ENCODE measurements at regions not wholly inside any gene's neighbourhood (a gene's known extent, or its start where the extent isn't known, plus 50 kb on each side); places are given as distances from the start of the nearest gene placed in this dataset.

DNA sequence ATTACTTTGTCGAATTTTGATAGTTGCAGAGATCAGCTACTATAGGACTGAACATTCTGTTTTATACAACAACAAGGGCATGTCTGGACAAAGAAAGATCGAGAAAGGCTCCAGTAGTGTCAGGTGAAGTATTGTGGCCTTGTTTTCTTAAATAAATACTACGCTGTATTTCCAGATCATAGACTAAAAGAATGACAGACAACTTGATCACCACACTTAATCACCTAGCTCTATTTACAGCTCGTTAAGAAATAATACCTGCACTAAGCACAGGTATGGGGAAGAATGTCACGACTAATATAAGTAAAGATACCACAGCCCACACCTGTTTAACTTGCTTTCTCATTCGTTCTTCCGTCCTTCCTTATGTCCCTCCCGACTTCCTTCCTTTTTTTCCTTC, 269.2 kb downstream of the HGF start:
- H3K36me3 ChIP-seq (ENCODE audit: control insufficient read depth, insufficient read depth, low read length): no peaks in the 10 kb centered on the region
- TF ChIP-seq, protein P1, sequence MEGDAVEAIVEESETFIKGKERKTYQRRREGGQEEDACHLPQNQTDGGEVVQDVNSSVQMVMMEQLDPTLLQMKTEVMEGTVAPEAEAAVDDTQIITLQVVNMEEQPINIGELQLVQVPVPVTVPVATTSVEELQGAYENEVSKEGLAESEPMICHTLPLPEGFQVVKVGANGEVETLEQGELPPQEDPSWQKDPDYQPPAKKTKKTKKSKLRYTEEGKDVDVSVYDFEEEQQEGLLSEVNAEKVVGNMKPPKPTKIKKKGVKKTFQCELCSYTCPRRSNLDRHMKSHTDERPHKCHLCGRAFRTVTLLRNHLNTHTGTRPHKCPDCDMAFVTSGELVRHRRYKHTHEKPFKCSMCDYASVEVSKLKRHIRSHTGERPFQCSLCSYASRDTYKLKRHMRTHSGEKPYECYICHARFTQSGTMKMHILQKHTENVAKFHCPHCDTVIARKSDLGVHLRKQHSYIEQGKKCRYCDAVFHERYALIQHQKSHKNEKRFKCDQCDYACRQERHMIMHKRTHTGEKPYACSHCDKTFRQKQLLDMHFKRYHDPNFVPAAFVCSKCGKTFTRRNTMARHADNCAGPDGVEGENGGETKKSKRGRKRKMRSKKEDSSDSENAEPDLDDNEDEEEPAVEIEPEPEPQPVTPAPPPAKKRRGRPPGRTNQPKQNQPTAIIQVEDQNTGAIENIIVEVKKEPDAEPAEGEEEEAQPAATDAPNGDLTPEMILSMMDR (conservative IDR thresholded peaks at IDR 0.05 in 1 of 2, IDR thresholded peaks at IDR 0.05 in 1 of 2; ENCODE audit: low read depth in 1 of 2, low read length in 2 of 2): no peak
- no peak for TF ChIP-seq EZH2 (IDR thresholded peaks at IDR 0.05; ENCODE audit: low read length, missing control alignments)
- H3K9ac ChIP-seq (ENCODE audit: insufficient read depth, low read length): no peak overlapping the region
- H3K4me1 ChIP-seq (ENCODE audit: control insufficient read depth, extremely low read depth, insufficient read depth, low read length): peaks cover 5% of the 10 kb centered on the region
- H3K27ac ChIP-seq (ENCODE audit: insufficient read depth, low read length): no peak overlapping the region
- H2AFZ ChIP-seq (ENCODE audit: low read length): no peak overlapping the region
- no peaks in the 10 kb centered on the region for H3K9me3 ChIP-seq (ENCODE audit: control insufficient read depth, insufficient read depth, low read depth, low read length)
- no peaks in the 10 kb centered on the region for H3K27me3 ChIP-seq (ENCODE audit: control insufficient read depth, insufficient read depth, low read length)
- no peak overlapping the region for H3K4me3 ChIP-seq (replicated peaks in 1 of 4; ENCODE audit: control extremely low read depth in 1 of 4, insufficient read depth in 1 of 4, low read depth in 3 of 4, low read length in 4 of 4)
- DNase-seq (ENCODE audit: low read depth in 2 of 2): no peak
- no peaks in the 10 kb centered on the region for H4K20me1 ChIP-seq (ENCODE audit: control insufficient read depth, extremely low read depth, insufficient read depth, low read length)
- no peak overlapping the region for H3K4me2 ChIP-seq (ENCODE audit: extremely low read depth, insufficient read depth, low read length)
- no peaks in the 10 kb centered on the region for H3K79me2 ChIP-seq (ENCODE audit: control insufficient read depth, insufficient read depth, low read length)

DNA sequence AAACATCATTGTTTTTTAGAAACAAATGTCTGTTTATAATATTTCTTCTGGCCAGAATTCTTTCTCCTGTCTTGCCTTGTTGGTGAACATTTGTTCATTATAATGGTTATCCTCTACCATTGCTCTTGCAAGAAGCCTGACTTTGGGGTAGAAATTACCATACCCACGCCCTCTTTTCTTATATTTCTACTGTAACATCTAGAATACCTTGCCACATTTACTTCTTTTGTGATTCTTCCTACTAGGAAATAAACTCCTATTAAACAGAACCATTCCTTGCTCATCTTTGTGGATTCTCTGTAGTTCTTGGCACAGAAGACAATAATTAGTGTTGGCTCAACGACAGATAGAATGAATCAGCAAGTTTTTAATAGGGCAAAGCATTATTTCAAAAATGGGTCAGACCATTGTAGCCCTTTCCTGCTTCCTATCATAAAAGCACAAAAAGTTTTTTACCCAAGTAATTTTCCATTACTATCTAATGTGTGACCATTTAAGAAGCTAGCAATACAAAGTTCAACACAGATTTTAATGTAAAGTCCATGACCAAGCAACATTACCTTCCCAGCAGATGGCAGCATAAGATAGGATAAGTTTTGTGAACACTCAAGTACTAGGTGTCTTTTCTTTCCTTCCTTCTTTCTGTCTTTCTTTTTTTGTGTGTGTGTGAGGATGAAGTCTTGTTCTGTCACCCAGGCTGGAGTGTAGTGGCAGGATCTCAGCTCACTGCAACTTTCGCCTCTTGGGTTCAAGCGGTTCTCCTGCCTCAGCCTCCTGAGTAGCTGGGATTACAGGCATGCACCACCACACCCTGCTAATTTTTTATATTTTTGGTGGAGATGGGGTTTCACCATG, 270.4 kb downstream of the HGF start:
- Histone ChIP-seq H3K27ac (ENCODE audit: insufficient read depth, low read length) (peak overlapping the region; percentile 5), H3K4me2 (ENCODE audit: extremely low read depth, insufficient read depth, low read length) (no peak overlapping the region), H3K9ac (ENCODE audit: insufficient read depth, low read length) (no peak overlapping the region)

DNA sequence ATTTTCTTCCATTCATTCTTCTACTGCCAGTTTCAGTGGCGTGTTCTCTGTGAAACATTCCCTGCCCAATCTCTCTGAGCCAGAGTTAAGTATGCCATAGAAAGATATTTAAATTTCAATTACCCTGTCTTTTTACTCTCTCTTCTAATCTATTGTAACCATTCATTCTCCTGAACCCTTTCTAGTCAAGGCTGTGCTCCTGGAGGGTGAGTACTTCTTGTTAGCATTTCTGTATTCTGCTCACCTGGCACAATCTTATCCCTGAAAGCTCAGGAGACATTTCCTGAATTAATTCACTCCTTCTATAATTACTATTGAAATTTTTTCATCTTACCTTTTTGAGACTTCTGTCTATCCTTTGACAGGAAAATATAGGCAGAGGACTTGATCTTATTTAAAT, 271.7 kb downstream of the HGF start:
- Histone ChIP-seq H3K79me2 (ENCODE audit: control insufficient read depth, insufficient read depth, low read length) (no peaks in the 10 kb centered on the region), H3K27me3 (ENCODE audit: control insufficient read depth, insufficient read depth, low read length) (no peaks in the 10 kb centered on the region), H3K9ac (ENCODE audit: insufficient read depth, low read length) (no peak overlapping the region), H2AFZ (ENCODE audit: low read length) (no peak overlapping the region), H3K4me2 (ENCODE audit: extremely low read depth, insufficient read depth, low read length) (no peak overlapping the region), H3K9me3 (ENCODE audit: control insufficient read depth, insufficient read depth, low read depth, low read length) (no peaks in the 10 kb centered on the region), H3K27ac (ENCODE audit: insufficient read depth, low read length) (no peak overlapping the region), H4K20me1 (ENCODE audit: control insufficient read depth, extremely low read depth, insufficient read depth, low read length) (no peaks in the 10 kb centered on the region), H3K4me3 (replicated peaks in 1 of 4; ENCODE audit: control extremely low read depth in 1 of 4, insufficient read depth in 1 of 4, low read depth in 3 of 4, low read length in 4 of 4) (no peak overlapping the region), H3K36me3 (ENCODE audit: control insufficient read depth, insufficient read depth, low read length) (no peaks in the 10 kb centered on the region), H3K4me1 (ENCODE audit: control insufficient read depth, extremely low read depth, insufficient read depth, low read length) (peaks cover 5% of the 10 kb centered on the region)
- no peak for DNase-seq (ENCODE audit: low read depth in 2 of 2)
- no peak for TF ChIP-seq EZH2 (IDR thresholded peaks at IDR 0.05; ENCODE audit: low read length, missing control alignments)
- TF ChIP-seq, protein P1 (conservative IDR thresholded peaks at IDR 0.05 in 1 of 2, IDR thresholded peaks at IDR 0.05 in 1 of 2; ENCODE audit: low read depth in 1 of 2, low read length in 2 of 2): no peak

More for the DNA sequence above, 270.4 kb downstream of the HGF start:
- Histone ChIP-seq H4K20me1 (ENCODE audit: control insufficient read depth, extremely low read depth, insufficient read depth, low read length) (no peaks in the 10 kb centered on the region), H2AFZ (ENCODE audit: low read length) (no peak overlapping the region), H3K27me3 (ENCODE audit: control insufficient read depth, insufficient read depth, low read length) (no peaks in the 10 kb centered on the region), H3K36me3 (ENCODE audit: control insufficient read depth, insufficient read depth, low read length) (no peaks in the 10 kb centered on the region), H3K4me3 (replicated peaks in 1 of 4; ENCODE audit: control extremely low read depth in 1 of 4, insufficient read depth in 1 of 4, low read depth in 3 of 4, low read length in 4 of 4) (no peak overlapping the region), H3K4me1 (ENCODE audit: control insufficient read depth, extremely low read depth, insufficient read depth, low read length) (peaks cover 5% of the 10 kb centered on the region), H3K79me2 (ENCODE audit: control insufficient read depth, insufficient read depth, low read length) (no peaks in the 10 kb centered on the region), H3K9me3 (ENCODE audit: control insufficient read depth, insufficient read depth, low read depth, low read length) (no peaks in the 10 kb centered on the region)
- TF ChIP-seq EZH2 (IDR thresholded peaks at IDR 0.05; ENCODE audit: low read length, missing control alignments): no peak
- TF ChIP-seq, protein P1 (conservative IDR thresholded peaks at IDR 0.05 in 1 of 2, IDR thresholded peaks at IDR 0.05 in 1 of 2; ENCODE audit: low read depth in 1 of 2, low read length in 2 of 2): peak; percentile 59 to 64
- peak; percentile 73 to 93 for DNase-seq (ENCODE audit: low read depth in 2 of 2)

All from fibroblast of lung (primary cell).